ENCODE measurements at regions not wholly inside any gene's neighbourhood (a gene's known extent, or its start where the extent isn't known, plus 50 kb on each side); places are given as distances from the start of the nearest gene placed in this dataset.

DNA sequence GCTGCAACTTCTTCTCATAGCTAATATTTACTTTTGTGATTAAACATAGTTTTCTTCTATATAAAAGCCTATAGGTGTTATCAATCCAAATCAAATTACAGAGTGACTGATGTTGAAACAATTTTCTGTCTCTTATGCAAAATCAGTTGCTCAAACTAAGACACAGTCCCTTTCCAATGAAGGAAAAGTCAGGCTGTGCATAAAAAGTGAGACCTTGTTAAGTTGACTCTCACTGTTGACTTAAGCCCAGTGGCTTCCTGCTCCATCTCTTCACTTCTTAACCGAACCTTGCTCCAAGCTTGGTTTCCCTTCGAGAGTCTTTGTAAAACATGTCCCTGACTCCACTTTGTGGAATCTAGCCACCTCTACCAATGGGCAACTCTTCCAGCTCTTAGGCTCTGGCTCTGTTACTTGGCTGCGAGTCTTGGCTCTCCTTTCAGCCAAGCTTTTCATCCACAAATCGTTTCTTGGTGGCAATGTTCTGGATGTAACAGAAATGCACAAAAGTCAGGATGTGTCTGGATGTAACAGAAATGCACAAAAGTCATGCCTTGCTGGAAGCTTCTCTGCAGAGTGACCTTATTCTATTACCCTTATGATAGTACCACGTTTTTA lies 118.9 kb downstream of the LIG4 start:
- TF ChIP-seq, protein P1, sequence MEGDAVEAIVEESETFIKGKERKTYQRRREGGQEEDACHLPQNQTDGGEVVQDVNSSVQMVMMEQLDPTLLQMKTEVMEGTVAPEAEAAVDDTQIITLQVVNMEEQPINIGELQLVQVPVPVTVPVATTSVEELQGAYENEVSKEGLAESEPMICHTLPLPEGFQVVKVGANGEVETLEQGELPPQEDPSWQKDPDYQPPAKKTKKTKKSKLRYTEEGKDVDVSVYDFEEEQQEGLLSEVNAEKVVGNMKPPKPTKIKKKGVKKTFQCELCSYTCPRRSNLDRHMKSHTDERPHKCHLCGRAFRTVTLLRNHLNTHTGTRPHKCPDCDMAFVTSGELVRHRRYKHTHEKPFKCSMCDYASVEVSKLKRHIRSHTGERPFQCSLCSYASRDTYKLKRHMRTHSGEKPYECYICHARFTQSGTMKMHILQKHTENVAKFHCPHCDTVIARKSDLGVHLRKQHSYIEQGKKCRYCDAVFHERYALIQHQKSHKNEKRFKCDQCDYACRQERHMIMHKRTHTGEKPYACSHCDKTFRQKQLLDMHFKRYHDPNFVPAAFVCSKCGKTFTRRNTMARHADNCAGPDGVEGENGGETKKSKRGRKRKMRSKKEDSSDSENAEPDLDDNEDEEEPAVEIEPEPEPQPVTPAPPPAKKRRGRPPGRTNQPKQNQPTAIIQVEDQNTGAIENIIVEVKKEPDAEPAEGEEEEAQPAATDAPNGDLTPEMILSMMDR (conservative IDR thresholded peaks at IDR 0.05; ENCODE audit: low read depth, low read length), result no peak
- no peak for TF ChIP-seq EZH2 (IDR thresholded peaks at IDR 0.05; ENCODE audit: borderline replicate concordance, low read depth, low read length, poor library complexity, severe bottlenecking)

All from A673 (cell line).